PC-9 (cell line): ENCODE measurements at regions not wholly inside any gene's neighbourhood (a gene's known extent, or its start where the extent isn't known, plus 50 kb on each side); places are given as distances from the start of the nearest gene placed in this dataset.

Experiments used
- BruUV-seq: library from RNA; stranded (reverse); fragments of 400-500 nt; replicated peaks from 2 replicates; lab custom pipeline; 2021; lab: Mats Ljungman, UMichigan
- CTCF ChIA-PET: fragments of 300-600 bp; sonication (Branson Sonifier 250); formaldehyde crosslinking; loops from one replicate; lab custom pipeline; 2022; ENCODE audit warnings: antibody characterized with exemption; lab: Charles Lee
- POLR2A ChIA-PET: fragments of 300-600 bp; sonication (Branson Sonifier 250); formaldehyde crosslinking; loops from one replicate; lab custom pipeline; 2022; ENCODE audit warnings: antibody characterized with exemption; ENCODE audit not compliant: unreplicated experiment; lab: Charles Lee
- DNase-seq, 2 experiments: peaks; one replicate each; pipeline versions ENCODE4 v3.0.0 to v3.0.0-alpha.2; 2015 to 2022; ENCODE audit warnings: mixed read lengths in 1 of 2
- H2AFZ ChIP-seq: fragments of 200-600 bp; sonication (generic); 2 replicates; pipeline ENCODE4 v1.8.1; 2017; ENCODE audit warnings: antibody characterized with exemption
- H3F3A ChIP-seq: fragments of 200-600 bp; sonication (generic); 2 replicates; pipeline ENCODE4 v1.8.1; 2017; ENCODE audit warnings: antibody characterized with exemption, mild to moderate bottlenecking, low read depth; ENCODE audit not compliant: insufficient read depth
- H3K27ac ChIP-seq: fragments of 200-600 bp; sonication (generic); 2 replicates; pipeline ENCODE4 v1.6.1; 2016; ENCODE audit warnings: mixed run types
- H3K27me3 ChIP-seq: fragments of 200-600 bp; sonication (generic); 2 replicates; pipeline ENCODE4 v1.6.1; 2016; ENCODE audit warnings: low read depth, mixed run types; ENCODE audit not compliant: insufficient read depth
- H3K36me3 ChIP-seq: fragments of 200-600 bp; sonication (generic); 2 replicates; pipeline ENCODE4 v1.6.1; 2016; ENCODE audit warnings: low read depth, mixed run types
- H3K4me1 ChIP-seq: fragments of 200-600 bp; sonication (generic); replicated peaks from 2 replicates; pipeline ENCODE4 v1.6.1; 2016; ENCODE audit warnings: mixed run types; ENCODE audit not compliant: insufficient read depth
- H3K4me2 ChIP-seq: fragments of 200-600 bp; sonication (generic); 2 replicates; pipeline ENCODE4 v1.6.1; 2017; ENCODE audit warnings: mixed run types
- H3K4me3 ChIP-seq: fragments of 200-600 bp; sonication (generic); 2 replicates; pipeline ENCODE4 v1.6.1; 2016; ENCODE audit warnings: mixed run types
- H3K79me2 ChIP-seq: fragments of 200-600 bp; sonication (generic); 2 replicates; pipeline ENCODE4 v1.6.1; 2017; ENCODE audit warnings: low read depth, mixed run types
- H3K9me2 ChIP-seq: fragments of 200-600 bp; sonication (generic); 2 replicates; pipeline ENCODE4 v1.8.1; 2017; ENCODE audit warnings: mild to moderate bottlenecking; ENCODE audit not compliant: insufficient read depth
- H3K9me3 ChIP-seq: fragments of 200-600 bp; sonication (generic); 2 replicates; pipeline ENCODE4 v1.8.1; 2016; ENCODE audit warnings: low read depth; ENCODE audit not compliant: insufficient read depth
- H4K20me1 ChIP-seq: fragments of 200-600 bp; sonication (generic); 2 replicates; pipeline ENCODE4 v1.8.1; 2017; ENCODE audit not compliant: insufficient read depth
- CTCF ChIP-seq: fragments of 200-600 bp; sonication (generic); conservative IDR thresholded peaks from 2 replicates; pipeline ENCODE4 v1.6.1; 2017; ENCODE audit warnings: mixed run types, antibody characterized with exemption, mild to moderate bottlenecking, moderate library complexity
- EZH2 ChIP-seq: fragments of 200-600 bp; sonication (generic); IDR thresholded peaks from 2 replicates; pipeline ENCODE4 v1.8.0; 2017; ENCODE audit warnings: antibody characterized with exemption, low read depth
- intact Hi-C: fragments of 100-400 bp; cut with micrococcal nuclease; formaldehyde crosslinking; loops from one replicate; pipeline ENCODE4 v1.10.0; 2022; ENCODE audit not compliant: unreplicated experiment

GRCh38 chr5:38643616-38644015 is 87.2 kb upstream of the LIFR start:
- Histone ChIP-seq H3F3A (no peaks in the 10 kb centered on the region), H3K36me3 (no peaks in the 10 kb centered on the region), H2AFZ (no peak overlapping the region), H3K4me2 (no peak overlapping the region), H4K20me1 (no peaks in the 10 kb centered on the region), H3K9me3 (no peaks in the 10 kb centered on the region), H3K9me2 (no peaks in the 10 kb centered on the region), H3K27me3 (no peaks in the 10 kb centered on the region), H3K4me1 (no peaks in the 10 kb centered on the region), H3K79me2 (no peaks in the 10 kb centered on the region), H3K27ac (no peak overlapping the region), H3K4me3 (no peak overlapping the region)
- no peak for DNase-seq
- BruUV-seq = no TSS peak
- intact Hi-C loops = no loop called here
- TF ChIP-seq CTCF = no peak
- TF ChIP-seq EZH2 = no peak
- CTCF ChIA-PET = no interaction called here
- POLR2A ChIA-PET = no interaction called here

GRCh38 chr5:38645508-38645907 is 89.1 kb upstream of the LIFR start:
- H3K27me3 ChIP-seq = no peaks in the 10 kb centered on the region
- BruUV-seq = no TSS peak
- no peak overlapping the region for H2AFZ ChIP-seq
- POLR2A ChIA-PET = no interaction called here
- TF ChIP-seq EZH2 (no peak), CTCF (no peak)
- intact Hi-C loops = no loop called here
- H3K4me3 ChIP-seq = no peak overlapping the region
- DNase-seq = no peak
- no peaks in the 10 kb centered on the region for H3K9me2 ChIP-seq
- CTCF ChIA-PET = no interaction called here
- H3K79me2 ChIP-seq = no peaks in the 10 kb centered on the region
- no peaks in the 10 kb centered on the region; the same call in 1 of the 2 replicates for H3K9me3 ChIP-seq
- H3K27ac ChIP-seq = no peak overlapping the region
- no peak overlapping the region for H3K4me2 ChIP-seq
- no peaks in the 10 kb centered on the region for H4K20me1 ChIP-seq
- H3K4me1 ChIP-seq = peaks cover 4% of the 10 kb centered on the region; the same call in 1 of the 2 replicates
- no peaks in the 10 kb centered on the region for H3F3A ChIP-seq
- no peaks in the 10 kb centered on the region for H3K36me3 ChIP-seq

GRCh38 chr5:38648703-38649291 is 92.4 kb upstream of the LIFR start:
- no peaks in the 10 kb centered on the region; the same call in 1 of the 2 replicates for H3K9me3 ChIP-seq
- no peaks in the 10 kb centered on the region for H3F3A ChIP-seq
- no peaks in the 10 kb centered on the region for H3K9me2 ChIP-seq
- intact Hi-C loops = no loop called here
- TF ChIP-seq EZH2 (no peak), CTCF (no peak)
- no peaks in the 10 kb centered on the region for H3K79me2 ChIP-seq
- H3K27me3 ChIP-seq = no peaks in the 10 kb centered on the region
- H3K4me1 ChIP-seq = peaks cover 16% of the 10 kb centered on the region
- H3K36me3 ChIP-seq = no peaks in the 10 kb centered on the region
- no peak overlapping the region for H3K4me3 ChIP-seq
- H3K27ac ChIP-seq = no peak overlapping the region
- no peaks in the 10 kb centered on the region for H4K20me1 ChIP-seq
- CTCF ChIA-PET = interaction anchor here (1.1 kb wide), 1 partner anchor 12 kb away, joined by 3 read pairs; no protein-coding TSS in a partner anchor
- no peak for DNase-seq
- POLR2A ChIA-PET = interaction anchor here (0.6 kb wide), 2 partner anchors 47 to 346 kb away, joined by 4 read pairs; no protein-coding TSS in a partner anchor
- no peak overlapping the region for H2AFZ ChIP-seq
- BruUV-seq = no TSS peak
- no peak overlapping the region for H3K4me2 ChIP-seq
